Colonic mucosa (tissue), 4 donors: ENCODE measurements at regions not wholly inside any gene's neighbourhood (a gene's known extent, or its start where the extent isn't known, plus 50 kb on each side); places are given as distances from the start of the nearest gene placed in this dataset.

Experiments used
- DNase-seq: peaks from one replicate; pipeline ENCODE4 v3.0.0-alpha.2; 2020
- H3K27ac ChIP-seq: fragments of 200-600 bp; one replicate; pipeline ENCODE4 v1.8.0; 2021
- H3K27me3 ChIP-seq: fragments of 200-600 bp; one replicate; pipeline ENCODE4 v1.8.0; 2021
- H3K36me3 ChIP-seq: fragments of 200-600 bp; one replicate; pipeline ENCODE4 v1.8.0; 2021
- H3K4me1 ChIP-seq: fragments of 200-600 bp; one replicate; pipeline ENCODE4 v1.8.0; 2021; ENCODE audit warnings: mild to moderate bottlenecking
- H3K4me3 ChIP-seq: fragments of 200-600 bp; one replicate; pipeline ENCODE4 v1.8.0; 2021
- H3K9ac ChIP-seq, 2 donors: one replicate each; pipeline ENCODE4 v1.7.0; 2013; ENCODE audit warnings: control low read depth in 2 of 2, low read depth in 2 of 2, low read length in 2 of 2
- H3K9me3 ChIP-seq: fragments of 200-600 bp; one replicate; pipeline ENCODE4 v1.8.0; 2021
- intact Hi-C: fragments of 100-400 bp; cut with DNase I; formaldehyde crosslinking; loops from one replicate; pipeline ENCODE4 v1.14.1; 2022
- TF ChIP-seq, protein P1 (sequence below): fragments of 200-600 bp; IDR thresholded peaks from one replicate; pipeline ENCODE4 v1.8.0; 2022; ENCODE audit warnings: antibody characterized with exemption, mild to moderate bottlenecking
- donor health status: healthy.
- donor health status: DM: no; HTN: no; CAD: no.
- donor health status: DM: no; HTN: no; CAD: no.

DNA sequence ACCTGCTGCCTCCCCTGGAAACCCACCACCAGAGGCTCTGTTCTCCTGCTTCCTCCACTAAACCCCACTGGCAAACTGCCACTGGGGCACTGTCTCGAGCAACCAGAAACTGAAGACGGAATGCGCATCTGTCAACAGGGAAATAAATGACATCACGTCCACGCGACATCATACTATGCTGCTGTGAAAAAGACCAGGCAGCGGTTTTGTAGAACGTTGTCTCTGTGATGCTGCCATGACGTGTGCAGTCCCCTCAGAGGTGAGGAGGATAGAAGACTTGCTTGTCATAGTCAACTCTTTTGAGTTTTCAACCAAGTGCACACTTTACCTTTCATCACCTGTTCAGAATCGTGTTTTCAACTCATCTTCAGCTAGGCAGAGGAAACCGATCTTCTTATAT lies 203.0 kb upstream of the IGF1R start:
- Histone ChIP-seq H3K36me3 (no peaks in the 10 kb centered on the region), H3K27ac (no peak overlapping the region), H3K4me1 (no peaks in the 10 kb centered on the region), H3K4me3 (no peak overlapping the region), H3K27me3 (no peaks in the 10 kb centered on the region), H3K9ac (no peak overlapping the region), H3K9me3 (no peaks in the 10 kb centered on the region)
- TF ChIP-seq, protein P1, sequence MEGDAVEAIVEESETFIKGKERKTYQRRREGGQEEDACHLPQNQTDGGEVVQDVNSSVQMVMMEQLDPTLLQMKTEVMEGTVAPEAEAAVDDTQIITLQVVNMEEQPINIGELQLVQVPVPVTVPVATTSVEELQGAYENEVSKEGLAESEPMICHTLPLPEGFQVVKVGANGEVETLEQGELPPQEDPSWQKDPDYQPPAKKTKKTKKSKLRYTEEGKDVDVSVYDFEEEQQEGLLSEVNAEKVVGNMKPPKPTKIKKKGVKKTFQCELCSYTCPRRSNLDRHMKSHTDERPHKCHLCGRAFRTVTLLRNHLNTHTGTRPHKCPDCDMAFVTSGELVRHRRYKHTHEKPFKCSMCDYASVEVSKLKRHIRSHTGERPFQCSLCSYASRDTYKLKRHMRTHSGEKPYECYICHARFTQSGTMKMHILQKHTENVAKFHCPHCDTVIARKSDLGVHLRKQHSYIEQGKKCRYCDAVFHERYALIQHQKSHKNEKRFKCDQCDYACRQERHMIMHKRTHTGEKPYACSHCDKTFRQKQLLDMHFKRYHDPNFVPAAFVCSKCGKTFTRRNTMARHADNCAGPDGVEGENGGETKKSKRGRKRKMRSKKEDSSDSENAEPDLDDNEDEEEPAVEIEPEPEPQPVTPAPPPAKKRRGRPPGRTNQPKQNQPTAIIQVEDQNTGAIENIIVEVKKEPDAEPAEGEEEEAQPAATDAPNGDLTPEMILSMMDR, result no peak
- no peak for DNase-seq
- intact Hi-C loops, result no loop called here

DNA sequence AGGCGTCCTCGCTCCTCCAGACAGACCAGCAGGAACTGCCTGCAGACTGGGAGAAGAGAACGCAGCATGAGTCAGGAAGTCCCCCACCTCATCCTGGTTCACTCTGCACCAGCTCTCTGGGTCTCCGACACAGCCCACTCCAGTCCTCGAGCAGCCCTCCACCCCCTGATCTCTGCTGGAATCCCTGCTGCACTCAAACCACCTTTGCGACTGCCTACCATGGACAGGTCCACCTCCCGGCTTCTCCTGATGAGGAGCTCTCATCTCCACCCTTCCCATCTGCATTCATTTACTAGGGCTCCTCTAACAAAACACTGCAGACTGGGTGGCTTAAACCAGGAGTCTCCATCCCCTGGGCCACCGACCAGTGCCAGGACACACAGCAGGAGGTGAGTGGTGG lies 202.3 kb upstream of the IGF1R start:
- Histone ChIP-seq H3K27ac (no peak overlapping the region), H3K9me3 (no peaks in the 10 kb centered on the region), H3K4me1 (no peaks in the 10 kb centered on the region), H3K9ac (no peak overlapping the region), H3K4me3 (no peak overlapping the region), H3K27me3 (no peaks in the 10 kb centered on the region), H3K36me3 (no peaks in the 10 kb centered on the region)
- TF ChIP-seq, protein P1, result no peak
- intact Hi-C loops, result no loop called here
- no peak for DNase-seq

DNA sequence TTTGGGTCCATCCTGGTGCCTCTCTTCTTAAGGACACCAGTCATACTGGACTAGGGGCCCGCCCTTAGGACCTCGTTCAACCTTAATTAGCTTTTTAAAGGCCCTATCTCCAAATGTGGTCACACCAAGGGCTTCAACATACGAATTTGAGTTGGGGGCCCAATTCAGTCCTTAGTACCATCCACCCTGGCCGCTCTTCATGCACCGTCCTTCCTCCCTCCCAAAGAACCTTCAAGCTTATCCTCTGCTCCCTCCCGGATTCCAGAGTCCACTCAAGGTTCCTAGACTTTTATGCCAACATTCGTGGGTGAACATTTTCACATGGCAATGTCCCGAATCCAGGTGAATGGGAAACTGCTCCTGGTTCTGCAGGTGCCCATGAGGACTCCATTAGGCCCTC lies 201.3 kb upstream of the IGF1R start:
- H3K27ac ChIP-seq, result no peak overlapping the region
- H3K4me1 ChIP-seq, result no peaks in the 10 kb centered on the region
- no peak for DNase-seq
- no peaks in the 10 kb centered on the region for H3K27me3 ChIP-seq
- no peaks in the 10 kb centered on the region for H3K36me3 ChIP-seq
- intact Hi-C loops, result no loop called here
- H3K9me3 ChIP-seq, result no peaks in the 10 kb centered on the region
- no peak overlapping the region for H3K4me3 ChIP-seq
- TF ChIP-seq, protein P1, result no peak
- no peak overlapping the region for H3K9ac ChIP-seq

DNA sequence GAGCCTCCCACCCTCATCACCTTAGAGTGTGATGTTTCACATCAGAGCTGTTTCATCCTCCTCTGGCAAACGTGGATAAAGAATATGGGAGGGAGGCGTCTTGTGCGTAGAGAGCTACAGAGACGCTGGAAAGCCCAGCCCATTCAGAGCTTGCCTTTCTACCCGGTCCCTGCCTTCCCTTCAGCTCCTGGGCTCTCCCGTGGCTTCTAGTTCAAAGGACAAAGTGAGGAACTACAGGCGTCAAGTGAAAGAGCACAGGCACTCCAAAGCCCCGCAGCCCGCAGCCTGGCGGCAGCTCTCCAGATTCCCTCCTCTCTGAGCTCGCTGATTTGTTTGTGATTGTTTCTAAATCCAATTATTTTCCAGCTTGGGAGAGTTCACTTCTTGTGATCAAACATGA lies 197.1 kb upstream of the IGF1R start:
- Histone ChIP-seq H3K36me3 (no peaks in the 10 kb centered on the region), H3K9ac (no peak overlapping the region), H3K9me3 (no peaks in the 10 kb centered on the region), H3K27ac (no peak overlapping the region), H3K4me3 (no peak overlapping the region), H3K4me1 (no peaks in the 10 kb centered on the region), H3K27me3 (no peaks in the 10 kb centered on the region)
- TF ChIP-seq, protein P1, result no peak
- DNase-seq, result no peak
- intact Hi-C loops, result no loop called here

DNA sequence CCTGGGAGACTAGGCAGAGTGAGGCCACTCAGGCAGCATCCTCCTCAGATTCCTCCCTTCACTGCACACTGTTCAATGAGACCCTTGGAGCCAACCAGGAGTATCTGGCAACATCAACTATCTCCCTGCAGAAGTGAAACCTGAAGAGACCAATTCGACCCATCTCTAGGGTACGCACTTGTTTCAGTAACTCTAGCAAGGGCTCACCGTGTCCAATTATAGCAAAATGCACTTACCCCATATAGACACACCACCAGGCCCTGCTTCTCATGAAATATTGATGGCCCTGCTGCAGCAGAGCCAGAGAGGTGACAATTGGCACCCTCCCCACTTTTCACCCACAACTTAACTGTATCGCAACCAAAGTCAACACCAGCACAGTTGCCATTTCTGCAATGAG lies 196.1 kb upstream of the IGF1R start:
- Histone ChIP-seq H3K36me3 (no peaks in the 10 kb centered on the region), H3K4me3 (no peak overlapping the region), H3K4me1 (no peaks in the 10 kb centered on the region), H3K27me3 (no peaks in the 10 kb centered on the region), H3K9me3 (no peaks in the 10 kb centered on the region), H3K27ac (no peak overlapping the region), H3K9ac (no peak overlapping the region)
- DNase-seq, result no peak
- intact Hi-C loops, result no loop called here
- TF ChIP-seq, protein P1, result no peak

DNA sequence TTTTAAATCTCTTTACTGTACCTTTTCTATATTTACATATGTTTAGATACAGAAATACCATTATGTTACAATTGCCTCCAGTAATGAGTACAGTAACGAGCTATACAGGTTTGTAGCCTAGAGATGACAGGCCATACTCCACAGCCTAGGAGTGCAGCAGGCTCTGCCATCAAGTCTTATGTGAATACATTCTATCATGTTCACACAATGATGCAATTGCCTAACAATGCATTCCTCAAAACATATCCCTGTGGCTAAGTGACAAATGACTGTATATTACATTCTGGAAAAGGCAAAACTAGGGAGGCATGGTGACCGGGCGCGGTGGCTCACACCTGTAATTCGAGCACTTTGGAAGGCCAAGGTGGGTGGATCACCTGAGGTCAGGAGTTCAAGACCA lies 192.4 kb upstream of the IGF1R start:
- Histone ChIP-seq H3K9ac (no peak overlapping the region), H3K9me3 (no peaks in the 10 kb centered on the region), H3K36me3 (no peaks in the 10 kb centered on the region), H3K4me1 (no peaks in the 10 kb centered on the region), H3K27ac (no peak overlapping the region), H3K27me3 (no peaks in the 10 kb centered on the region), H3K4me3 (no peak overlapping the region)
- intact Hi-C loops, result no loop called here
- DNase-seq, result no peak
- TF ChIP-seq, protein P1, result no peak
